Right kidney (tissue), 1 donor: ENCODE measurements at regions not wholly inside any gene's neighbourhood (a gene's known extent, or its start where the extent isn't known, plus 50 kb on each side); places are given as distances from the start of the nearest gene placed in this dataset.
"Not testable (repeated sequence)": the region's sequence is repeated elsewhere in the genome, so short reads cannot be mapped to it uniquely, and the experiment has no call there.

Source experiments
- DNase-seq: peaks from one replicate; pipeline ENCODE4 v3.0.0-alpha.2; 2016

GRCh38 chr10:125554016-125554703 is 128.8 kb downstream of the TEX36 start:
- DNase-seq: no peak

GRCh38 chr10:125553091-125553490 is 129.9 kb downstream of the TEX36 start:
- no peak for DNase-seq

- no peak for DNase-seq
Measured at GRCh38 chr10:125551247-125551646, 131.7 kb downstream of the TEX36 start.

- no peak for DNase-seq
Measured at GRCh38 chr10:125550362-125550761, 132.6 kb downstream of the TEX36 start.

GRCh38 chr10:125549653-125550052 is 133.3 kb downstream of the TEX36 start:
- DNase-seq: no peak

GRCh38 chr10:125548878-125549277 is 134.1 kb downstream of the TEX36 start:
- DNase-seq: no peak

GRCh38 chr10:125548356-125548755 is 134.6 kb downstream of the TEX36 start:
- no peak for DNase-seq

- DNase-seq: no peak
Measured at GRCh38 chr10:125547010-125547650, 135.8 kb downstream of the TEX36 start.

- no peak for DNase-seq
Measured at GRCh38 chr10:125543796-125544195, 139.2 kb downstream of the TEX36 start.

- DNase-seq: peak; percentile 52
Measured at GRCh38 chr10:125538947-125539731, 143.8 kb downstream of the TEX36 start.

GRCh38 chr10:125536236-125536635 is 146.7 kb downstream of the TEX36 start:
- DNase-seq: no peak

GRCh38 chr10:125535559-125535958 is 147.4 kb downstream of the TEX36 start:
- no peak for DNase-seq

GRCh38 chr10:125534515-125534914 is 148.4 kb downstream of the TEX36 start:
- no peak for DNase-seq

- no peak for DNase-seq
Measured at GRCh38 chr10:125533866-125534265, 149.1 kb downstream of the TEX36 start.

- DNase-seq: no peak
Measured at GRCh38 chr10:125531465-125531864, 151.5 kb downstream of the TEX36 start.

GRCh38 chr10:125523347-125523746 is 159.6 kb downstream of the TEX36 start:
- DNase-seq: no peak

GRCh38 chr10:125521721-125522680 is 161.0 kb downstream of the TEX36 start:
- no peak for DNase-seq

GRCh38 chr10:125520968-125521367 is 162.0 kb downstream of the TEX36 start:
- DNase-seq: no peak

GRCh38 chr10:125518397-125518796 is 164.6 kb downstream of the TEX36 start:
- DNase-seq: not testable (repeated sequence)

- DNase-seq: no peak
Measured at GRCh38 chr10:125515571-125515970, 167.4 kb downstream of the TEX36 start.

GRCh38 chr10:125514206-125515162 is 168.5 kb downstream of the TEX36 start:
- no peak for DNase-seq
